K562 (cell line): ENCODE measurements at regions not wholly inside any gene's neighbourhood (a gene's known extent, or its start where the extent isn't known, plus 50 kb on each side); places are given as distances from the start of the nearest gene placed in this dataset.

ENCODE experiments used
- ARID1B ChIP-seq: fragments of 450-650 bp; IDR thresholded peaks from 2 replicates; pipeline ENCODE4 v1.6.1; 2016; ENCODE audit warnings: antibody characterized with exemption, mild to moderate bottlenecking, inconsistent platforms
- E2F4 ChIP-seq: sonication (generic); formaldehyde crosslinking; IDR thresholded peaks from 2 replicates; pipeline ENCODE4 v1.8.0; 2022; ENCODE audit warnings: mild to moderate bottlenecking, low read depth, missing genetic modification reagents
- PTRF ChIP-seq: fragments of 450-650 bp; IDR thresholded peaks from 2 replicates; pipeline ENCODE4 v1.6.1; 2016; ENCODE audit warnings: mild to moderate bottlenecking, missing genetic modification characterization, missing compliant biosample characterization
- SRF ChIP-seq, 2 experiments: fragments of 250-450, 450-650 bp in 1 of 2; sonication (Bioruptor Pico) in 1 of 2; sonication (generic) in 1 of 2; formaldehyde crosslinking; IDR thresholded peaks; 2 replicates each; pipeline versions ENCODE4 v1.5.0 to v1.5.1; 2020 to 2022; ENCODE audit warnings: mild to moderate bottlenecking in 1 of 2, missing genetic modification reagents in 1 of 2
- USF2 ChIP-seq: sonication (generic); formaldehyde crosslinking; IDR thresholded peaks from 2 replicates; pipeline ENCODE4 v1.5.0; 2020; ENCODE audit warnings: missing genetic modification reagents
- ZBTB40 ChIP-seq, 2 experiments: fragments of 450-650 bp in 1 of 2; sonication (generic) in 1 of 2; formaldehyde crosslinking in 1 of 2; IDR thresholded peaks; 2 replicates each; pipeline versions ENCODE4 v1.7.1 to v1.9.0; 2016 to 2022; ENCODE audit warnings: inconsistent platforms in 1 of 2, mild to moderate bottlenecking in 1 of 2, missing genetic modification reagents in 1 of 2
- ZNF134 ChIP-seq: fragments of 250-450 bp; sonication (Bioruptor Pico); conservative IDR thresholded peaks from 2 replicates; pipeline ENCODE4 v1.4.0; 2020
- ZNF347 ChIP-seq: fragments of 450-650 bp; formaldehyde crosslinking; IDR thresholded peaks from 2 replicates; pipeline ENCODE4 v1.4.0; 2020; ENCODE audit warnings: low read depth, mild to moderate bottlenecking, moderate library complexity
- ZNF408 ChIP-seq: fragments of 250-450 bp; sonication (Bioruptor Pico); IDR thresholded peaks from 2 replicates; pipeline ENCODE4 v1.4.0; 2020; ENCODE audit warnings: low read depth, mild to moderate bottlenecking, moderate library complexity
- TF ChIP-seq, protein P1 (sequence below): fragments of 450-650 bp; formaldehyde crosslinking; conservative IDR thresholded peaks from 2 replicates; pipeline ENCODE4 v1.4.0; 2022; ENCODE audit warnings: mild to moderate bottlenecking, missing genetic modification characterization
- TF ChIP-seq, protein P2 (sequence below): fragments of 450-650 bp; formaldehyde crosslinking; IDR thresholded peaks from 2 replicates; pipeline ENCODE4 v1.4.0; 2022; ENCODE audit warnings: mild to moderate bottlenecking, moderate library complexity

- TF ChIP-seq, protein P1, sequence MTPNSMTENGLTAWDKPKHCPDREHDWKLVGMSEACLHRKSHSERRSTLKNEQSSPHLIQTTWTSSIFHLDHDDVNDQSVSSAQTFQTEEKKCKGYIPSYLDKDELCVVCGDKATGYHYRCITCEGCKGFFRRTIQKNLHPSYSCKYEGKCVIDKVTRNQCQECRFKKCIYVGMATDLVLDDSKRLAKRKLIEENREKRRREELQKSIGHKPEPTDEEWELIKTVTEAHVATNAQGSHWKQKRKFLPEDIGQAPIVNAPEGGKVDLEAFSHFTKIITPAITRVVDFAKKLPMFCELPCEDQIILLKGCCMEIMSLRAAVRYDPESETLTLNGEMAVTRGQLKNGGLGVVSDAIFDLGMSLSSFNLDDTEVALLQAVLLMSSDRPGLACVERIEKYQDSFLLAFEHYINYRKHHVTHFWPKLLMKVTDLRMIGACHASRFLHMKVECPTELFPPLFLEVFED (CRISPR knock-in tag), result no peak
- TF ChIP-seq PTRF, result no peak
- no peak for TF ChIP-seq ARID1B
- TF ChIP-seq ZNF134 (CRISPR knock-in tag), result no peak
- TF ChIP-seq SRF (CRISPR knock-in tag; IDR thresholded peaks at IDR 0.05), result no peak
- no peak for TF ChIP-seq ZNF347 (CRISPR knock-in tag)
- no peak for TF ChIP-seq ZBTB40 (IDR thresholded peaks at IDR 0.05)
- TF ChIP-seq ZBTB40 (CRISPR knock-in tag; IDR thresholded peaks at IDR 0.05), result no peak
- no peak for TF ChIP-seq E2F4 (CRISPR knock-in tag)
- TF ChIP-seq, protein P2, sequence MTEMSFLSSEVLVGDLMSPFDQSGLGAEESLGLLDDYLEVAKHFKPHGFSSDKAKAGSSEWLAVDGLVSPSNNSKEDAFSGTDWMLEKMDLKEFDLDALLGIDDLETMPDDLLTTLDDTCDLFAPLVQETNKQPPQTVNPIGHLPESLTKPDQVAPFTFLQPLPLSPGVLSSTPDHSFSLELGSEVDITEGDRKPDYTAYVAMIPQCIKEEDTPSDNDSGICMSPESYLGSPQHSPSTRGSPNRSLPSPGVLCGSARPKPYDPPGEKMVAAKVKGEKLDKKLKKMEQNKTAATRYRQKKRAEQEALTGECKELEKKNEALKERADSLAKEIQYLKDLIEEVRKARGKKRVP (CRISPR knock-in tag), result no peak
- no peak for TF ChIP-seq ZNF408 (CRISPR knock-in tag)
- TF ChIP-seq USF2, result no peak
Measured at GRCh38 chr6:113281014-113281413, 576.1 kb upstream of the MARCKS start (continued).
